Endothelial cell of umbilical vein (primary cell): ENCODE measurements at regions not wholly inside any gene's neighbourhood (a gene's known extent, or its start where the extent isn't known, plus 50 kb on each side); places are given as distances from the start of the nearest gene placed in this dataset.

Experiments
- CTCF ChIP-seq, 2 donors: IDR thresholded peaks; 1 replicate in 1 of 2; 2 replicates in 1 of 2; pipeline ENCODE4 v1.5.1; 2011; ENCODE audit warnings: low read length in 2 of 2, mild to moderate bottlenecking in 2 of 2, moderate library complexity in 2 of 2, control low read depth in 1 of 2, inconsistent platforms in 1 of 2, low read depth in 1 of 2; ENCODE audit not compliant: insufficient read depth in 1 of 2; ENCODE audit errors: extremely low read depth in 1 of 2
- EZH2 ChIP-seq: IDR thresholded peaks from 2 replicates; pipeline ENCODE4 v1.6.1; 2012; ENCODE audit warnings: borderline replicate concordance, low read depth, mild to moderate bottlenecking, moderate library complexity, low read length, inconsistent platforms; ENCODE audit not compliant: severe bottlenecking
- FOS ChIP-seq: IDR thresholded peaks from 2 replicates; pipeline ENCODE4 v1.6.1; 2011; ENCODE audit warnings: mild to moderate bottlenecking, low read length, moderate library complexity, borderline replicate concordance; ENCODE audit not compliant: insufficient read depth
- GATA2 ChIP-seq: IDR thresholded peaks from 2 replicates; pipeline ENCODE4 v1.7.0; 2011; ENCODE audit warnings: low read depth, mild to moderate bottlenecking, moderate library complexity, mixed read lengths, low read length; ENCODE audit not compliant: insufficient read length, insufficient read depth
- JUN ChIP-seq: IDR thresholded peaks from 2 replicates; pipeline ENCODE4 v1.6.1; 2011; ENCODE audit warnings: borderline replicate concordance, low read depth; ENCODE audit not compliant: insufficient read length, insufficient read depth
- MYC ChIP-seq: IDR thresholded peaks from one replicate; pipeline ENCODE4 v1.6.1; 2011; ENCODE audit warnings: mild to moderate bottlenecking, low read depth, low read length
- POLR2A ChIP-seq: IDR thresholded peaks from 2 replicates; pipeline ENCODE4 v1.6.1; 2012; ENCODE audit warnings: low read depth, mild to moderate bottlenecking, control low read depth, low read length
- POLR2AphosphoS5 ChIP-seq: IDR thresholded peaks from 2 replicates; pipeline ENCODE4 v1.6.1; 2012; ENCODE audit warnings: low read depth, mild to moderate bottlenecking, control low read depth, low read length, moderate library complexity; ENCODE audit not compliant: insufficient read depth
- TF ChIP-seq, protein P1 (sequence below): IDR thresholded peaks from 2 replicates; pipeline ENCODE4 v1.6.1; 2011; ENCODE audit not compliant: insufficient read depth, insufficient read length

DNA sequence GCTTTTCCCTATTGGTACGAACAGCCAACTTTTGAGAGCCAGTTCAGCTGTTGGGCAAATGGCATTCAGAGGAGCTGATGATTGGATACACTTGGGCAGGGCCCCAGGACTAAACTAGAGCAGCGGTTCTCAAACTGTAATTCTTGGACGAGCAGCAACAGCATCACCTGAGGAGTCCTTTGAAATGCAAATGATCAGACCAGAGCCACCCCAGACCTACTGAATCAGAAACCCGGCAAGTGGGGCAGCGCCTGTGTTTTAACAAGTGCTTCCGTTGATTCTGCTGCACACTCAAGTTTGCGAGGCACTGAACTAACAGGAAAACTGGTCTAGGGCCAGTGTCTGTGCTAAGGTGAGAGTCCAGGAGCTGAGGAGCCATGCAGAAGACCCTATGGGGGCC, 239.7 kb downstream of the UACA start:
- TF ChIP-seq CTCF (IDR thresholded peaks at IDR 0.05; ENCODE audit: extremely low read depth in 1 of 2, insufficient read depth in 1 of 2, low read depth in 1 of 2, low read length in 2 of 2) (no peak), JUN (no peak), EZH2 (no peak), MYC (no peak), POLR2A (no peak), GATA2 (no peak), FOS (no peak), POLR2AphosphoS5 (no peak)
- TF ChIP-seq, protein P1, sequence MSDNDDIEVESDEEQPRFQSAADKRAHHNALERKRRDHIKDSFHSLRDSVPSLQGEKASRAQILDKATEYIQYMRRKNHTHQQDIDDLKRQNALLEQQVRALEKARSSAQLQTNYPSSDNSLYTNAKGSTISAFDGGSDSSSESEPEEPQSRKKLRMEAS: no peak
